ENCODE measurements at regions not wholly inside any gene's neighbourhood (a gene's known extent, or its start where the extent isn't known, plus 50 kb on each side); places are given as distances from the start of the nearest gene placed in this dataset.

DNA sequence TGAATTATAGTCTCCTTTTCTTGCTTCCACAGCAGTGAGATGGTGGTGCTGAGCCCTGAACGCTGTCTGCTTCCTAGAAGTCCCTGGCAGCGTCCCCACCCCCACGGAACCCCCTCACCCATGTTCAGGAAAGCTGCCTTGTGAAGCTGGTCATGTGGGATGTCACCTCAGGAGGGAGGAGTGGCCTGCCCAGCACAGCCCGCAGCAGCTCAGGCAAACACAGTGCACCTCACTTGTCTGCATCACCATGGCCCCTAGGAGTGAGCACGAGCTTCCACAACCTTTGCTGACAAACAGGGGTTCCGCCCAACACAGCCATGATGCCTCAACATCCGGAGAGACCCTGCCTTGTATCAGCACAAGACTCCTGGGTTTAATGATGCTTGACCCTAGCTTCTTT is 508.9 kb downstream of the RPS24 start:
- H3K9me3 ChIP-seq = no peaks in the 10 kb centered on the region

GRCh38 chr10:78543031-78543748 is 509.5 kb downstream of the RPS24 start:
- ATAC-seq (ENCODE audit: low FRiP score in 2 of 2) (peak in 1 of 2 donors; percentile 29), DNase-seq (no peak)
- Histone ChIP-seq H3K27me3 (no peaks in the 10 kb centered on the region), H3K9me3 (no peaks in the 10 kb centered on the region), H3K27ac (peak overlapping the region in 3 of 4 donors; percentile 42 to 58 (median 57)), H3K36me3 (no peaks in the 10 kb centered on the region), H3K4me3 (no peak overlapping the region), H3K4me1 (peaks cover 10 to 25% (median 16%) of the 10 kb centered on the region in 4 donors)
- TF ChIP-seq POLR2A (IDR thresholded peaks at IDR 0.05) (no peak), CTCF (IDR thresholded peaks at IDR 0.05) (no peak), EP300 (IDR thresholded peaks at IDR 0.05) (no peak), POLR2AphosphoS5 (IDR thresholded peaks at IDR 0.05) (no peak)
- 64 to 74% methylated on average over 7 to 9 of the region's 9 CpGs for WGBS, 2 donors

More for the DNA sequence above, 508.9 kb downstream of the RPS24 start:
- WGBS, 2 donors = 74 to 75% methylated on average over 6 to 7 of the region's 7 CpGs
- peak overlapping the region; percentile 30 to 58 (median 50) for H3K27ac ChIP-seq
- peaks cover 10 to 25% (median 16%) of the 10 kb centered on the region in 4 donors for H3K4me1 ChIP-seq
- ATAC-seq (ENCODE audit: low FRiP score in 2 of 2) (no peak), DNase-seq (peak in 1 of 2 donors; percentile 29)
- H3K27me3 ChIP-seq = no peaks in the 10 kb centered on the region
- no peak overlapping the region for H3K4me3 ChIP-seq
- H3K36me3 ChIP-seq = no peaks in the 10 kb centered on the region
- TF ChIP-seq POLR2AphosphoS5 (IDR thresholded peaks at IDR 0.05) (no peak), POLR2A (IDR thresholded peaks at IDR 0.05) (no peak), CTCF (IDR thresholded peaks at IDR 0.05) (no peak), EP300 (IDR thresholded peaks at IDR 0.05) (no peak)

DNA sequence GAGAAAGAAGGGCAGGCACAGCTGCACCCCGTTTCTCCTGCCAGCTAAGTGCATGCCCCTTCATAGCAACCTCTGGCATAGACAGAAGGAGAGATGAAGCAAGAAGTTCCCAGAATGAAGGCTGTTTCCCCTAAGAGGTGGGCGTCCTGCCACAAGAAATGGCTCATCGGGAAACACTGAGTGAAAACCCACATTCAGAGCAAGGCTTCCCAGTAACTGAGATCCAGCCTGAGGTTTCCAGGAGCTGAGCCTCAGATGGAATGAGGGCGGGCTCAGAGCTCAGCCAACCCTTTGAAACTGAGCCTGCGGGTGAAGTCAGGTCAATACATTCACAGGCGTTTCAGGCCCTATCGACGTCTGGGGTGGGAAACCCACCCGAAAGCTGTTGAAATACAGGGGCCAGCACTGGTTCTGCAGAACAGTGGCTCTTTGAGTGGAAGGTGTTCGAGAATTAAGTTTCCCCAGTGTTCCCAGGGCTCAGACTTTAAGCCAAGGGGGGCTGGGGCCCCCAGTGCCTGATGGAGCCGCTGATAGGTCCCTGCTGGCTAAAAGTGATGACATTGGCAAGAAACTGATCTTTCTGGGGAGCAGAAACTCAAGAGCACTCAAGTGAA is 510.2 kb downstream of the RPS24 start:
- H3K27me3 ChIP-seq = no peaks in the 10 kb centered on the region
- ATAC-seq (ENCODE audit: low FRiP score in 2 of 2) (peak; percentile 24 to 93), DNase-seq (peak in 1 of 2 donors; percentile 35)
- TF ChIP-seq CTCF (IDR thresholded peaks at IDR 0.05) (no peak), POLR2A (IDR thresholded peaks at IDR 0.05) (no peak), EP300 (IDR thresholded peaks at IDR 0.05) (peak in 3 of 4 donors; percentile 86 to 96 (median 86)), POLR2AphosphoS5 (IDR thresholded peaks at IDR 0.05) (peak in 1 of 2 donors; percentile 97)
- H3K4me3 ChIP-seq = no peak overlapping the region
- H3K36me3 ChIP-seq = no peaks in the 10 kb centered on the region
- peaks cover 10 to 25% (median 16%) of the 10 kb centered on the region in 4 donors for H3K4me1 ChIP-seq
- 50 to 71% methylated on average over 9 to 11 of the region's 11 CpGs for WGBS, 2 donors
- H3K9me3 ChIP-seq = no peaks in the 10 kb centered on the region
- peak overlapping the region in 3 of 4 donors; percentile 56 to 64 (median 57) for H3K27ac ChIP-seq

DNA sequence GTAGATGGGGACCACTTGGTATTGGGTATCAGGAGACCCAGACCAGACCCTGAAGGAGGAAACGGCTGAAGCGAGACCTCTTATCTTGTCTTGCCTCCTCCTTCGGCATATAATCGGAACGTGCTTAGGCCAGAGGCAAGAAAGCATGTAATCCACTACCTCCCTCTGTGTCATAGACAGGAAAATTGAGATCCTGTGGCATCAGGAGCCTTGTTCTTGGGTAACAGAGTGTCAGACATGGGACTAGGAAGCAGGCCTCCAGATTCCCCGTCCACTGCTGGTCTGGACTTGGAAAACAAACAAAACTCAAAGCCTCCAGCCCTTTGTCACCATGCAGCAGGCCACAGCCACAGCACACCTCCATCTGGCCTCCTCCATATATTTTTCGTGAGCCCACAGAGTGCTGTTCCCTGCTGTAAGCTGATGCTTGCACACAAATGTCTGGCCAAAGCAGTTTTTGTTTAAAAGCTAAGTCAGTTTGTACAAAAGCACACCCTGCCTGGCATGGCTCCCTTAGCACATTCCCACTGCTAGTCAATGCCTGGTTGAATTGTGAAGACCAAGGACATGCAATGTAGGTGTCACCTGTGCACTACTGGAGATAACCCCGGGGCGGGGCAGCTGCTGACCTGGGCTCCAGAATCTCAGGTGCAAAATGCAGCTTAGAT is 510.9 kb downstream of the RPS24 start:
- no peak overlapping the region for H3K4me3 ChIP-seq
- no peaks in the 10 kb centered on the region for H3K36me3 ChIP-seq
- H3K9me3 ChIP-seq = no peaks in the 10 kb centered on the region
- TF ChIP-seq POLR2AphosphoS5 (IDR thresholded peaks at IDR 0.05) = no peak
- no peak for TF ChIP-seq POLR2A (IDR thresholded peaks at IDR 0.05)
- no peak for TF ChIP-seq CTCF (IDR thresholded peaks at IDR 0.05)
- no peak for TF ChIP-seq EP300 (IDR thresholded peaks at IDR 0.05)
- no peaks in the 10 kb centered on the region for H3K27me3 ChIP-seq
- H3K4me1 ChIP-seq = peaks cover 10 to 25% (median 16%) of the 10 kb centered on the region in 4 donors
- H3K27ac ChIP-seq = peak overlapping the region in 3 of 4 donors; percentile 4 to 64 (median 56)
- WGBS, 2 donors = 85 to 89% methylated on average over 4 to 9 of the region's 9 CpGs
- DNase-seq = no peak
- no peak for ATAC-seq (ENCODE audit: low FRiP score in 2 of 2)
